Keratinocyte (primary cell): ENCODE measurements at regions not wholly inside any gene's neighbourhood (a gene's known extent, or its start where the extent isn't known, plus 50 kb on each side); places are given as distances from the start of the nearest gene placed in this dataset.

ENCODE experiments used
- DNase-seq: peaks from one replicate; pipeline ENCODE4 v3.0.0-alpha.2; 2011; ENCODE audit warnings: low read depth, missing footprints, low spot score
- FAIRE-seq: peaks from 2 replicates; lab custom pipeline; 2011; peaks lifted over from hg19 to GRCh38; lab: Jason Lieb, UNC
- H2AFZ ChIP-seq: 2 replicates; pipeline ENCODE4 v1.6.0; 2012; ENCODE audit warnings: low read length, control low read depth, inconsistent platforms; ENCODE audit not compliant: control insufficient read depth
- H3K27ac ChIP-seq: 2 replicates; pipeline ENCODE4 v1.5.1; 2011; ENCODE audit warnings: low read length; ENCODE audit not compliant: control insufficient read depth, insufficient read depth
- H3K27me3 ChIP-seq: 3 replicates; pipeline ENCODE4 v1.6.0; 2011; ENCODE audit warnings: low read length; ENCODE audit not compliant: control insufficient read depth, insufficient read depth; ENCODE audit errors: extremely low read depth
- H3K36me3 ChIP-seq, 2 experiments: 2 replicates in 1 of 2; 3 replicates in 1 of 2; pipeline ENCODE4 v1.5.1; 2011; ENCODE audit warnings: low read length in 2 of 2, mild to moderate bottlenecking in 1 of 2; ENCODE audit not compliant: control insufficient read depth in 2 of 2, insufficient read depth in 2 of 2; ENCODE audit errors: extremely low read depth in 1 of 2
- H3K4me1 ChIP-seq: 3 replicates; pipeline ENCODE4 v1.5.1; 2011; ENCODE audit warnings: low read length; ENCODE audit not compliant: control insufficient read depth, insufficient read depth; ENCODE audit errors: extremely low read depth
- H3K4me2 ChIP-seq: 3 replicates; pipeline ENCODE4 v1.6.0; 2011; ENCODE audit warnings: low read depth, low read length; ENCODE audit not compliant: control insufficient read depth, insufficient read depth; ENCODE audit errors: extremely low read depth
- H3K4me3 ChIP-seq, 3 experiments: fragments of 200-600 bp in 1 of 3; sonication (generic) in 1 of 3; 2 replicates in 2 of 3; 3 replicates in 1 of 3; pipeline ENCODE4 v1.5.1; 2011 to 2016; ENCODE audit warnings: low read length in 3 of 3, mild to moderate bottlenecking in 3 of 3, control low read depth in 2 of 3, inconsistent platforms in 1 of 3, low read depth in 1 of 3, mixed read lengths in 1 of 3, mixed run types in 1 of 3, moderate library complexity in 1 of 3; ENCODE audit not compliant: control insufficient read depth in 2 of 3, insufficient read depth in 2 of 3; ENCODE audit errors: extremely low read depth in 1 of 3
- H3K79me2 ChIP-seq: 2 replicates; pipeline ENCODE4 v1.6.0; 2012; ENCODE audit warnings: low read length; ENCODE audit not compliant: control insufficient read depth, insufficient read depth
- H3K9ac ChIP-seq: 3 replicates; pipeline ENCODE4 v1.6.0; 2011; ENCODE audit warnings: low read length; ENCODE audit not compliant: control insufficient read depth, insufficient read depth; ENCODE audit errors: extremely low read depth
- H3K9me1 ChIP-seq: 3 replicates; pipeline ENCODE4 v1.6.0; 2011; ENCODE audit warnings: low read length; ENCODE audit not compliant: control insufficient read depth, insufficient read depth; ENCODE audit errors: extremely low read depth
- H3K9me3 ChIP-seq: 2 replicates; pipeline ENCODE4 v1.5.1; 2012; ENCODE audit warnings: low read depth, low read length; ENCODE audit not compliant: control insufficient read depth
- H4K20me1 ChIP-seq: 3 replicates; pipeline ENCODE4 v1.6.0; 2011; ENCODE audit warnings: low read length; ENCODE audit not compliant: control insufficient read depth, insufficient read depth; ENCODE audit errors: extremely low read depth
- CTCF ChIP-seq, 3 experiments: IDR thresholded peaks in 1 of 3; conservative IDR thresholded peaks in 1 of 3; optimal IDR thresholded peaks in 1 of 3; 2 replicates in 2 of 3; 3 replicates in 1 of 3; pipeline versions ENCODE3 to v1.5.1; 2011; ENCODE audit warnings: low read length in 3 of 3, mild to moderate bottlenecking in 3 of 3, moderate library complexity in 2 of 3, control low read depth in 1 of 3, inconsistent platforms in 1 of 3; ENCODE audit not compliant: insufficient read depth in 2 of 3; ENCODE audit errors: extremely low read depth in 1 of 3
- EZH2 ChIP-seq: IDR thresholded peaks from one replicate; pipeline ENCODE4 v1.6.1; 2012; ENCODE audit warnings: inconsistent platforms, mild to moderate bottlenecking, low read length, moderate library complexity
- dilution Hi-C: fragments of 300-500 bp; cut with MboI; formaldehyde crosslinking; loops from one replicate; pipeline ENCODE4 v1.7.0; 2020; ENCODE audit warnings: low sequenced_read_pairs; ENCODE audit not compliant: extremely low pct_ligation_motif_present

DNA sequence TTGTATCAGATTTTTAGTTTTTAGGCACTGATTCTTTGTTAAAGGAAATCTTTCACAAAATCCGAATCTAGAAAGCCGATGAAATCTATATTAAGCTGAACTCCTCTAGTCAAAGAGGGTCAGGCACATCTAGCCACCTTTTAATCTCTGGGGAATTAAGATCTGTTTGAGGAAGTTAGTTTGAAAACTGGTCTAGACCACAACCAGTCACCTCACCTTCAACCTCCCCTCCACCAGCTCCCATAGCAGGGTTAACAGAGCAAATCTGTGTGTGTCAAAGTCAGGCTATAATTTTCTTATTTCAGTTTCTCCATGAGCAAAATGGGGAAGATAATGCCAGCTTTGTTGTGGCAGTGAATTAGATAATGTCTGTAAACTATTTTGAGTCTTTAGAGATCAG is 110.0 kb upstream of the IGFBP7 start:
- Histone ChIP-seq H3K27ac (no peak overlapping the region), H2AFZ (no peak overlapping the region), H3K79me2 (no peaks in the 10 kb centered on the region), H3K4me1 (no peaks in the 10 kb centered on the region), H4K20me1 (no peaks in the 10 kb centered on the region), H3K4me2 (no peak overlapping the region), H3K9ac (no peak overlapping the region), H3K4me3 (no peak overlapping the region), H3K9me1 (no peaks in the 10 kb centered on the region), H3K9me3 (no peaks in the 10 kb centered on the region), H3K27me3 (peaks cover 3% of the 10 kb centered on the region), H3K36me3 (no peaks in the 10 kb centered on the region)
- TF ChIP-seq CTCF (optimal IDR thresholded peaks at IDR 0.05 in 1 of 3, IDR thresholded peaks at IDR 0.05 in 1 of 3, conservative IDR thresholded peaks at IDR 0.05 in 1 of 3; ENCODE audit: extremely low read depth in 1 of 3, insufficient read depth in 2 of 3, low read length in 3 of 3) (no peak), EZH2 (no peak)
- DNase-seq (no peak), FAIRE-seq (no peak)
- dilution Hi-C loops: no loop called here

- H3K4me3 ChIP-seq: no peak overlapping the region
These were observed 109.2 kb upstream of the IGFBP7 start for GRCh38 chr4:57219431-57219830.

More at GRCh38 chr4:57219431-57219830, 109.2 kb upstream of the IGFBP7 start:
- FAIRE-seq (no peak), DNase-seq (no peak)
- Histone ChIP-seq H3K79me2 (no peaks in the 10 kb centered on the region), H3K27ac (no peak overlapping the region), H3K27me3 (peaks cover 3% of the 10 kb centered on the region), H3K9me3 (no peaks in the 10 kb centered on the region), H3K4me1 (no peaks in the 10 kb centered on the region), H3K36me3 (no peaks in the 10 kb centered on the region), H2AFZ (no peak overlapping the region), H3K9me1 (no peaks in the 10 kb centered on the region), H3K4me2 (no peak overlapping the region), H4K20me1 (no peaks in the 10 kb centered on the region), H3K9ac (no peak overlapping the region)
- TF ChIP-seq CTCF (optimal IDR thresholded peaks at IDR 0.05 in 1 of 3, IDR thresholded peaks at IDR 0.05 in 1 of 3, conservative IDR thresholded peaks at IDR 0.05 in 1 of 3; ENCODE audit: extremely low read depth in 1 of 3, insufficient read depth in 2 of 3, low read length in 3 of 3): no peak
- no peak for TF ChIP-seq EZH2
- dilution Hi-C loops: no loop called here
